HCT116 (cell line): ENCODE measurements at regions not wholly inside any gene's neighbourhood (a gene's known extent, or its start where the extent isn't known, plus 50 kb on each side); places are given as distances from the start of the nearest gene placed in this dataset.

Experiments
- ATAC-seq: fragments of 200-7000 bp; cut with Tn5 transposase; 2 replicates; pipeline ENCODE4 v1.9.1; 2020; ENCODE audit warnings: mild to moderate bottlenecking, moderate library complexity
- BruUV-seq: library from RNA; stranded (reverse); fragments of 400-500 nt; replicated peaks from 2 replicates; lab custom pipeline; 2021; lab: Mats Ljungman, UMichigan
- CTCF ChIA-PET: fragments of 300-600 bp; sonication (Branson Sonifier 250); formaldehyde crosslinking; loops from one replicate; lab custom pipeline; 2021; ENCODE audit warnings: antibody characterized with exemption; lab: Charles Lee
- POLR2A ChIA-PET: fragments of 300-600, 350-600 bp; sonication (Branson Sonifier 250); formaldehyde crosslinking; loops from one replicate; lab custom pipeline; 2021; ENCODE audit warnings: antibody characterized with exemption; lab: Charles Lee
- RAD21 ChIA-PET, 2 experiments: fragments of 300-600 bp; sonication (Branson Sonifier 250); formaldehyde crosslinking; loops; one replicate each; lab custom pipeline; 2023; ENCODE audit warnings: low total read pairs in 2 of 2; ENCODE audit not compliant: uncharacterized antibody in 2 of 2, unreplicated experiment in 2 of 2, low non-redundant PET in 1 of 2; lab: Charles Lee
- DNase-seq: peaks from one replicate; pipeline ENCODE4 v3.0.0-alpha.2; 2010; ENCODE audit warnings: low read depth, low spot score
- H2AFZ ChIP-seq: fragments of 200-600 bp; shearing (Covaris generic), sonication (generic); 2 replicates; pipeline ENCODE4 v1.6.1; 2017; ENCODE audit warnings: low read depth, mixed run types, mixed read lengths, antibody characterized with exemption, low read length; ENCODE audit not compliant: poor library complexity, severe bottlenecking
- H3K27ac ChIP-seq: 2 replicates; pipeline ENCODE4 v1.5.1; 2012; ENCODE audit warnings: low read depth, low read length
- H3K27me3 ChIP-seq: fragments of 200-600 bp; sonication (generic); 2 replicates; pipeline ENCODE4 v1.6.1; 2016; ENCODE audit warnings: mixed run types, low read length, mixed read lengths; ENCODE audit not compliant: insufficient read depth
- H3K36me3 ChIP-seq, 2 experiments: fragments of 200-500 bp in 1 of 2; fragments of 200-600 bp in 1 of 2; sonication (Bioruptor generic) in 1 of 2; sonication (generic) in 1 of 2; 2 replicates each; pipeline versions ENCODE4 v1.5.1 to v1.6.1; 2014 to 2016; ENCODE audit warnings: low read length in 2 of 2, inconsistent platforms in 1 of 2, mixed read lengths in 1 of 2, mixed run types in 1 of 2; ENCODE audit not compliant: insufficient read depth in 2 of 2, control insufficient read depth in 1 of 2
- H3K4me1 ChIP-seq, 2 experiments: fragments of 200-600 bp in 1 of 2; sonication (generic) in 1 of 2; 2 replicates each; pipeline versions ENCODE4 v1.5.1 to v1.6.1; 2012 to 2017; ENCODE audit warnings: low read length in 2 of 2, inconsistent platforms in 1 of 2, mild to moderate bottlenecking in 1 of 2, mixed read lengths in 1 of 2, mixed run types in 1 of 2, moderate library complexity in 1 of 2; ENCODE audit not compliant: insufficient read depth in 2 of 2, control insufficient read depth in 1 of 2
- H3K4me2 ChIP-seq: fragments of 200-600 bp; sonication (generic); 2 replicates; pipeline ENCODE4 v1.6.1; 2017; ENCODE audit warnings: mixed run types, low read length, mixed read lengths
- H3K4me3 ChIP-seq, 2 experiments: fragments of 200-600 bp in 1 of 2; sonication (generic) in 1 of 2; replicated peaks in 1 of 2; 2 replicates each; pipeline ENCODE4 v1.5.1; 2011 to 2016; ENCODE audit warnings: low read length in 2 of 2, control low read depth in 1 of 2, low read depth in 1 of 2, mild to moderate bottlenecking in 1 of 2, mixed read lengths in 1 of 2, mixed run types in 1 of 2
- H3K79me2 ChIP-seq: fragments of 200-600 bp; sonication (generic); 2 replicates; pipeline ENCODE4 v1.6.1; 2017; ENCODE audit warnings: mild to moderate bottlenecking, mixed run types, low read length, moderate library complexity, mixed read lengths; ENCODE audit not compliant: insufficient read depth
- H3K9ac ChIP-seq: fragments of 200-600 bp; sonication (generic); 2 replicates; pipeline ENCODE4 v1.6.1; 2016; ENCODE audit warnings: low read length, mixed read lengths
- H3K9me2 ChIP-seq: fragments of 200-600 bp; sonication (generic), shearing (Covaris generic); 2 replicates; pipeline ENCODE4 v1.6.1; 2017; ENCODE audit warnings: mixed run types, mild to moderate bottlenecking, moderate library complexity; ENCODE audit not compliant: insufficient read depth
- H3K9me3 ChIP-seq, 2 experiments: fragments of 200-500 bp in 1 of 2; fragments of 200-600 bp in 1 of 2; sonication (Bioruptor generic) in 1 of 2; sonication (generic) in 1 of 2; 2 replicates each; pipeline ENCODE4 v1.6.1; 2014 to 2017; ENCODE audit warnings: low read length in 2 of 2, mixed read lengths in 2 of 2, inconsistent platforms in 1 of 2, low read depth in 1 of 2, mild to moderate bottlenecking in 1 of 2, mixed run types in 1 of 2, moderate library complexity in 1 of 2; ENCODE audit not compliant: control insufficient read depth in 1 of 2, insufficient read depth in 1 of 2
- H4K20me1 ChIP-seq: fragments of 200-600 bp; sonication (generic), shearing (Covaris generic); 2 replicates; pipeline ENCODE4 v1.6.1; 2017; ENCODE audit warnings: mixed run types, mild to moderate bottlenecking, moderate library complexity; ENCODE audit not compliant: insufficient read depth
- CBX3 ChIP-seq: IDR thresholded peaks from 2 replicates; pipeline ENCODE4 v1.6.1; 2012; ENCODE audit warnings: low read depth
- CEBPB ChIP-seq: IDR thresholded peaks from 2 replicates; pipeline ENCODE4 v1.6.1; 2012; ENCODE audit warnings: low read depth
- ELF1 ChIP-seq: IDR thresholded peaks from 2 replicates; pipeline ENCODE4 v1.6.1; 2012; ENCODE audit warnings: low read depth, borderline replicate concordance
- EZH2 ChIP-seq: fragments of 200-600 bp; sonication (generic); IDR thresholded peaks from 2 replicates; pipeline ENCODE4 v1.6.1; 2017; ENCODE audit warnings: antibody characterized with exemption, mixed run types
- EZH2phosphoT487 ChIP-seq: fragments of 200-600 bp; IDR thresholded peaks from 2 replicates; pipeline ENCODE4 v1.6.1; 2018; ENCODE audit warnings: antibody characterized with exemption, borderline replicate concordance
- FOSL1 ChIP-seq: IDR thresholded peaks from 2 replicates; pipeline ENCODE4 v1.6.1; 2012; ENCODE audit warnings: low read depth
- JUND ChIP-seq: IDR thresholded peaks from 2 replicates; pipeline ENCODE4 v1.6.1; 2012
- POLR2A ChIP-seq: IDR thresholded peaks from 2 replicates; pipeline ENCODE4 v1.7.0; 2011; ENCODE audit warnings: borderline replicate concordance; ENCODE audit not compliant: insufficient read depth, insufficient read length; ENCODE audit errors: extremely low read depth
- RAD21 ChIP-seq: IDR thresholded peaks from 2 replicates; pipeline ENCODE4 v1.6.1; 2012; ENCODE audit warnings: low read depth, mild to moderate bottlenecking
- SIN3A ChIP-seq: IDR thresholded peaks from 2 replicates; pipeline ENCODE4 v1.6.1; 2012; ENCODE audit warnings: low read depth
- SP1 ChIP-seq: IDR thresholded peaks from 2 replicates; pipeline ENCODE4 v1.6.1; 2012; ENCODE audit warnings: low read depth
- YY1 ChIP-seq: IDR thresholded peaks from 2 replicates; pipeline ENCODE4 v1.6.1; 2011; ENCODE audit warnings: low read length, low read depth, moderate library complexity, mild to moderate bottlenecking; ENCODE audit not compliant: insufficient replicate concordance; ENCODE audit errors: extremely low read depth
- ZFX ChIP-seq: fragments of 450-650 bp; IDR thresholded peaks from 2 replicates; pipeline ENCODE4 v1.6.1; 2017
- ZNF274 ChIP-seq: fragments of 200-500 bp; sonication (Bioruptor generic); IDR thresholded peaks from 2 replicates; pipeline ENCODE4 v1.6.1; 2014; ENCODE audit warnings: mild to moderate bottlenecking, low read depth, low read length, inconsistent platforms
- intact Hi-C: fragments of 100-400 bp; cut with micrococcal nuclease; formaldehyde crosslinking; loops from 2 replicates; pipeline ENCODE4 v1.10.0; 2022
- TF ChIP-seq, protein P1 (sequence below): IDR thresholded peaks from 2 replicates; pipeline ENCODE4 v1.6.1; 2012
- TF ChIP-seq, protein P2 (sequence below): IDR thresholded peaks from 2 replicates; pipeline ENCODE4 v1.6.1; 2012
- TF ChIP-seq, protein P3 (sequence below): IDR thresholded peaks from 2 replicates; pipeline ENCODE4 v1.6.1; 2012; ENCODE audit warnings: low read depth

DNA sequence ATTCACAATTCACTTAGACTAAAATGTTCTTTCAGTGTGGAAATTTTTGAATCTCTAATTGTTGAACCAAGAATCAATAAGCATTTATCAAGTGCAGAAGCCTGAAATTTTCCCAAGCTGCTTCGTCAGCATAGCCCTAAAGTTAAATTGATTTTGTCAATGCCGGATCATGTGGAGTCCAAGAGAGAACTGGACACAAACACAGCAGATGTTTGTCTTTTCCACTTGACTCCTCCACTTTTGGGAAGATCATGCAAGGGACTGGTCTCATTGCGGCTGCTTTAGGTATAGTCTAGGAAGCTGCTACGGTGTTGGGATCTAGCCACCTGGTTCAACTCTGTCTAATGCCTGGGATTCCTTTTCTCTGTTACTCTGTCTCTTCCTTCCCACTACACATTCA lies 95.7 kb downstream of the CYB561 start:
- H2AFZ ChIP-seq = no peak overlapping the region
- no peaks in the 10 kb centered on the region for H4K20me1 ChIP-seq
- BruUV-seq = no TSS peak
- H3K4me3 ChIP-seq = no peak overlapping the region
- no peaks in the 10 kb centered on the region for H3K9me3 ChIP-seq
- ChIA-PET POLR2A (no interaction called here), RAD21 (no interaction called here), CTCF (interaction anchor here (2.6 kb wide), 1 partner anchor 56 kb away, joined by 8 read pairs; no protein-coding TSS in a partner anchor)
- ATAC-seq = no peak
- no peaks in the 10 kb centered on the region for H3K79me2 ChIP-seq
- H3K27ac ChIP-seq = no peak overlapping the region
- no peaks in the 10 kb centered on the region for H3K9me2 ChIP-seq
- DNase-seq = no peak
- H3K36me3 ChIP-seq = no peaks in the 10 kb centered on the region
- H3K27me3 ChIP-seq = no peaks in the 10 kb centered on the region
- intact Hi-C loops = no loop called here
- no peak overlapping the region for H3K9ac ChIP-seq
- no peak for TF ChIP-seq CBX3
- TF ChIP-seq, protein P1, sequence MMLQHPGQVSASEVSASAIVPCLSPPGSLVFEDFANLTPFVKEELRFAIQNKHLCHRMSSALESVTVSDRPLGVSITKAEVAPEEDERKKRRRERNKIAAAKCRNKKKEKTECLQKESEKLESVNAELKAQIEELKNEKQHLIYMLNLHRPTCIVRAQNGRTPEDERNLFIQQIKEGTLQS = no peak
- no peak for TF ChIP-seq RAD21
- no peak for TF ChIP-seq ELF1
- no peak for TF ChIP-seq ZNF274
- TF ChIP-seq SIN3A = no peak
- no peak for TF ChIP-seq SP1
- TF ChIP-seq ZFX = no peak
- no peak for TF ChIP-seq EZH2
- no peak for TF ChIP-seq POLR2A
- no peak for TF ChIP-seq JUND
- TF ChIP-seq FOSL1 = no peak
- TF ChIP-seq, protein P2, sequence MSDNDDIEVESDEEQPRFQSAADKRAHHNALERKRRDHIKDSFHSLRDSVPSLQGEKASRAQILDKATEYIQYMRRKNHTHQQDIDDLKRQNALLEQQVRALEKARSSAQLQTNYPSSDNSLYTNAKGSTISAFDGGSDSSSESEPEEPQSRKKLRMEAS = no peak
- TF ChIP-seq, protein P3, sequence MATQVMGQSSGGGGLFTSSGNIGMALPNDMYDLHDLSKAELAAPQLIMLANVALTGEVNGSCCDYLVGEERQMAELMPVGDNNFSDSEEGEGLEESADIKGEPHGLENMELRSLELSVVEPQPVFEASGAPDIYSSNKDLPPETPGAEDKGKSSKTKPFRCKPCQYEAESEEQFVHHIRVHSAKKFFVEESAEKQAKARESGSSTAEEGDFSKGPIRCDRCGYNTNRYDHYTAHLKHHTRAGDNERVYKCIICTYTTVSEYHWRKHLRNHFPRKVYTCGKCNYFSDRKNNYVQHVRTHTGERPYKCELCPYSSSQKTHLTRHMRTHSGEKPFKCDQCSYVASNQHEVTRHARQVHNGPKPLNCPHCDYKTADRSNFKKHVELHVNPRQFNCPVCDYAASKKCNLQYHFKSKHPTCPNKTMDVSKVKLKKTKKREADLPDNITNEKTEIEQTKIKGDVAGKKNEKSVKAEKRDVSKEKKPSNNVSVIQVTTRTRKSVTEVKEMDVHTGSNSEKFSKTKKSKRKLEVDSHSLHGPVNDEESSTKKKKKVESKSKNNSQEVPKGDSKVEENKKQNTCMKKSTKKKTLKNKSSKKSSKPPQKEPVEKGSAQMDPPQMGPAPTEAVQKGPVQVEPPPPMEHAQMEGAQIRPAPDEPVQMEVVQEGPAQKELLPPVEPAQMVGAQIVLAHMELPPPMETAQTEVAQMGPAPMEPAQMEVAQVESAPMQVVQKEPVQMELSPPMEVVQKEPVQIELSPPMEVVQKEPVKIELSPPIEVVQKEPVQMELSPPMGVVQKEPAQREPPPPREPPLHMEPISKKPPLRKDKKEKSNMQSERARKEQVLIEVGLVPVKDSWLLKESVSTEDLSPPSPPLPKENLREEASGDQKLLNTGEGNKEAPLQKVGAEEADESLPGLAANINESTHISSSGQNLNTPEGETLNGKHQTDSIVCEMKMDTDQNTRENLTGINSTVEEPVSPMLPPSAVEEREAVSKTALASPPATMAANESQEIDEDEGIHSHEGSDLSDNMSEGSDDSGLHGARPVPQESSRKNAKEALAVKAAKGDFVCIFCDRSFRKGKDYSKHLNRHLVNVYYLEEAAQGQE = no peak
- no peak for TF ChIP-seq CEBPB
- TF ChIP-seq EZH2phosphoT487 = no peak
- no peak for TF ChIP-seq YY1
- no peaks in the 10 kb centered on the region for H3K4me1 ChIP-seq
- no peak overlapping the region for H3K4me2 ChIP-seq
